ENCODE measurements at regions not wholly inside any gene's neighbourhood (a gene's known extent, or its start where the extent isn't known, plus 50 kb on each side); places are given as distances from the start of the nearest gene placed in this dataset.

- TF ChIP-seq ELF4 (CRISPR knock-in tag; IDR thresholded peaks at IDR 0.05) (no peak), CHD2 (IDR thresholded peaks at IDR 0.05; ENCODE audit: low read depth, low read length) (no peak), NCOA1 (IDR thresholded peaks at IDR 0.05; ENCODE audit: low read depth) (no peak)
Observed at GRCh38 chr10:128432011-128432410, 305.8 kb upstream of the MKI67 start.

Data from K562 (cell line).